ENCODE measurements at regions not wholly inside any gene's neighbourhood (a gene's known extent, or its start where the extent isn't known, plus 50 kb on each side); places are given as distances from the start of the nearest gene placed in this dataset.
"Not testable (repeated sequence)": the region's sequence is repeated elsewhere in the genome, so short reads cannot be mapped to it uniquely, and the experiment has no call there.

DNA sequence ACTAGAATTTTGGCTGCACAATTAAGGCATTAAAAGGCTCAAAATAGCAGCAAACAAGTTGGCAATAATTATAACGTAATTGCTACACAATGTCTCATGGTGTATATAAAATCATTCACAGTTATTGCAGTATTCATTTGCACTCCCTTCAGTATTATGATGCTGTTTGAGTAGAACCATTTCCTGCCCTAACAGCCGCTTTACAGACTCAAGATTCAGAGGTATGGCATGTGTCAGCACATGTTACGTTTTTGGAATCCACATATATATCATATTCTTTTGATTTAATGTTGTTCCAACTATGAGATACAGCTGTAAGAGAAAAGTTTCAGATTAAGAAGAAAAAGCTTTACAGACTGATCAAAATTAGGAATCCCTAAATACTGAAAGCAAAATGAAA lies 56.3 kb upstream of the NCKAP5 start:
- DNase-seq (ENCODE audit: low spot score): no peak

DNA sequence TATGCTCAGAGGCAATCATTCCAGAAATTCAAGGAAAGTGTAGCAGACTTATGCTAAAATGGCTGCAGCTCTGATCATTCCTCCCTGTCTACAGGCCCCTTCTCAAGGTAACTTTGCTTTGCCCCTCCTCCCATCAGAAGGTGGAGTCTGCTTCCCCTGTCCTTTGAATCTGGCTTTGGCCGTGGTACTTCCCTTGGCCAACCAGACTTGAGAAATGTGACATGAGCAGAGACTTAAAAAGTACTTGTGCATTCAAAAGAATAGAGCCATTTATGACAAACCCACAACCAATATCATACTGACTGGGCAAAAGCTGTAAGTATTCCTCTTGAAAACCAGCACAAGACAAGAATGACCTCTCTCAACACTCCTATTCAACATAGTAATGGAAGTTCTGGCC lies 59.5 kb upstream of the NCKAP5 start:
- no peak for DNase-seq (ENCODE audit: low spot score)

- DNase-seq (ENCODE audit: low spot score): no peak
Measured at GRCh38 chr2:133633309-133633708, 65.0 kb upstream of the NCKAP5 start.

GRCh38 chr2:133633881-133634409 lies 65.7 kb upstream of the NCKAP5 start:
- DNase-seq (ENCODE audit: low spot score): no peak

DNA sequence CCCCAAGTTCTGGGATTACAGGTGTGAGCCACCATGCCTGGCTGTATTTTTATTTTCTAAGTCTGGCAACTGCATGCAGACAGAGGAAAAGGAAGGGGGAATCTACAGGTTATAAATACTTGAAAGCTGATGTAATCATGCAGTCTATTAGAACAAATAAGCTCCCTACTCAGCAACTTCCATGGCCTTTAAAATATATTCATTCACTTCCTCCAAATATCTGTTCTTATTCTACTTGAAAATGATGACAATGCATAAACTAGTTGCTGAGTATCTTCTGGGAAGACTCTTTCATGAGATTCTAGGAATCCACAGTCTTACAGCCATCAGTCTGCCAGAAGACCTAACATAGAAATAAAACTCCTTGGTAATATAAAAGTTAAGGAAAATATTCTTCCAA lies 66.9 kb upstream of the NCKAP5 start:
- no peak for DNase-seq (ENCODE audit: low spot score)

GRCh38 chr2:133636287-133636686 lies 68.0 kb upstream of the NCKAP5 start:
- no peak for DNase-seq (ENCODE audit: low spot score)

- no peak for DNase-seq (ENCODE audit: low spot score)
Measured at GRCh38 chr2:133640103-133640502, 71.8 kb upstream of the NCKAP5 start.

- no peak for DNase-seq (ENCODE audit: low spot score)
Measured at GRCh38 chr2:133641497-133641896, 73.2 kb upstream of the NCKAP5 start.

DNA sequence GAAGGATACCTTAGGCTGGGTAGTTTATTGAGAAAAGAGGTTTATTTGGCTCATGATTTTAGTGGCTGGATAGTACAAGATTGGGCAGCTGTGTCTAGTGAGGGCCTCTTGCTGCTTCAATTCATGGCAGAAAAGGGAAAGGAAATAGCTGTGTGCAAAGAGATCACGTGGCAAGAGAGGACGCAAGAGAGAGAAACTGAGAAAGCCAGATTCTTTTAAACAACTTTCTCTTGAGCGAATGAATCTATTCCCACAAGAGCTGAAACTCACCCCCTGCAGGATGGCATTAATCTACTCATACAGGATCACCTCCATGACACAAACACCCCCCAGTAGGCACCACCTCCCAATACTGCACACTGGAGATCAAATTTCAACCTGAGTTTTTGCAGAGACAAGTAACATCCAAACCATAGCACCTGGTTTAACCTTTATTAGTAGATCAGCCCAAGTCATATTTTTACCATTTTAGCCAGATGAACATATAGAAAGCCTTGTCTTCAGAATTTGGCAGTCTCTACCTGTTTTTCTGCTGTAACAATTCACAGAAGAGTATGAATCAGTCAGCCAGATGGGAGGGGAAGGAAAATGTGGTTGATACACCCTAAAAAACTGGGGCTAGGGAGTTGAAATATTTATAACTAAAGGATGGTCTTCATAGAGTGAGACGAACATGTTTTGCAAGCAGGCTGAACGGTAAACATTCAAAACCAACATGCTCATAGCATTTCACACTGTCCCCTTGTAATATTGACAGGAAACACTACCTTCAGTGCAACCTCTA lies 73.9 kb upstream of the NCKAP5 start:
- DNase-seq (ENCODE audit: low spot score): no peak

DNA sequence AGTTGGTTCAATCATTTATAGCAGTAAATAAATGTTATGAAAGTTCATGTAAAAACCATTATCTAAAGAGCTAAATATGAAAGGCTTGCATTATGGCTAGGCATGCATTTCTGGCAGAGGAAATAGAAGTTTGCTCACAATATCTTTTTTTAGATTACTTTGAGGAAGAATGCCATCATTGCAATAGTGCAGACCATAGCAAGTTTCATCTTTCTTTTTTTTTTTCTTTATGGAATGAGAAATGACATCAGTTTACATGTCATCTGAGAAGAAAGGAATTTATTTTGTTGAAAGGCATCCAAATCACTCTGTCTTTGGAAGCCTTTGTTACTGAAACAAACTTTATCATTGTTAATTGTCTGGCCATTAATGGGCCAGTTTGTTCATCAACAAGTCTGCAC lies 74.5 kb upstream of the NCKAP5 start:
- DNase-seq (ENCODE audit: low spot score): no peak

DNA sequence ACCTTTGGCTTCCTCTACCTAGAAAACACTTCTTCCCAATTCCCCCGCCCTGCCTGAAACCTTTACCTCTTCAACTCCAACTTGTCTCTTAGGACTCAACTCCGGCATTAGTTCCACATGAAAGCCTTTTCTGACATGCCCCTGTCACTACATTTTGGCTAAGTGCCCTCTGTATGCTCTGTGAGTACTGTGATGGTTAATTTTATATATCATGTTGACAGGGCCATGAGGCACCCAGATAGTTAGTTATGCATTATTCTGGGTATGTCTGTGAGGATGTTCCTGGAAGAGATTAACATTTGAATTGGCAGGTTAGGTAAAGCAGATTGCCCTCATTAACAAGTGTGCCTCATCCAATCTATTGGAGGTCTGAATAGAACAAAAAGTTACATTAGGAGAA lies 75.6 kb upstream of the NCKAP5 start:
- no peak for DNase-seq (ENCODE audit: low spot score)

DNA sequence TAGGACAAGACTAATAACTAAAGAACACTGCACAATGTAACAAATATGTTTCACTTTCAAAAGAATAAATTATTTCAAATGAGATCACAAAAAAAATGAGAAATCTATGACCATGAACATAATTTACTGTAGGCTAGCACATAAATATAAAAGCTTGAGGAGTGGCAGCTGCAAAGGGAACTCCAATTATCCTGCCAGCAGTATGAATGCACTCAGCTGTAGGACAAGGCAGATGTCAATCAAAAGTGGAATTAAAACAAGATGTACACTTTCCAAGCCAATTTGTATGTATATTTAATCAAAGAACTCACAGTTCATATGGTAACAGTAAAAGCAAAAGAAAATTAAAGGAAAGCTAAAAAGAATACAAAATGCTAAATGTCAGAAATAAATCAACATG lies 76.6 kb upstream of the NCKAP5 start:
- no peak for DNase-seq (ENCODE audit: low spot score)

GRCh38 chr2:133647386-133647785 lies 79.1 kb upstream of the NCKAP5 start:
- DNase-seq (ENCODE audit: low spot score): not testable (repeated sequence)

DNA sequence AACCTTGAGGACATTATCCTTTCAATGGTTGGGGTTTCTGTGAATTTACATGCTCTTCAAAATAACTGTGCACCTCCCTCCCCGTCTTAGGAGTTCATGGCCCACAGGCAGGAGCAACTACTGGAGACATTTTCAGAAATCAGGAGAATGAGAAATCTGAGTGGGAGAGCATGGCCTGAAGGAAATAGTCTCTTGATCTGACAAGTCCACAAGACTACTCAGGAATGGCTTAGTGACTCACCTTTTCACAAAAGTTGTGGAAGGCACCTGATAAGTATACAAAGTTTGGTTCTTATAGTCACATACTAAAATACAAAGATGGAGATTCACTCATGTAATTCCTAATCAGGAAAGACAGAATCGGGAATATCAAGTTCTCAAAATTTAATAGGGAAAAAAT lies 83.6 kb upstream of the NCKAP5 start:
- DNase-seq (ENCODE audit: low spot score): no peak

DNA sequence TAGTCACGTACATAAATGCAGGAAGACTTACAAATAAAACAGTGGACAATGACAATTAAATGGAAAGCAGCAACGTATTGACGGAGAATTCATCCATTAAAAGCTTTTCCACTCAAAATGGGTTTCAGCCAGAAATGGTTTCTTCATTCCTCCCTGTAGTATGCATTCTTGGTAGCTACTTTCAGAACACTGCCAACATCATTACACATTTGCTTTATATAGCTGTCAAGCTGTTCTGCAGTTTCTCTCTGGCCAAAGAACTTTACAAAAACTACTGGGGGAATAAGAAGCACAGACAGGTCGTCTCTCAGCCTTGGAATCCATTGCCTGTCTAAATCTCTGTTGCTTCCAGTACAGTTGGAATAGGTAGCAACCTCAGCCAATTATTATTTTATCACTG lies 84.1 kb upstream of the NCKAP5 start:
- DNase-seq (ENCODE audit: low spot score): no peak

DNA sequence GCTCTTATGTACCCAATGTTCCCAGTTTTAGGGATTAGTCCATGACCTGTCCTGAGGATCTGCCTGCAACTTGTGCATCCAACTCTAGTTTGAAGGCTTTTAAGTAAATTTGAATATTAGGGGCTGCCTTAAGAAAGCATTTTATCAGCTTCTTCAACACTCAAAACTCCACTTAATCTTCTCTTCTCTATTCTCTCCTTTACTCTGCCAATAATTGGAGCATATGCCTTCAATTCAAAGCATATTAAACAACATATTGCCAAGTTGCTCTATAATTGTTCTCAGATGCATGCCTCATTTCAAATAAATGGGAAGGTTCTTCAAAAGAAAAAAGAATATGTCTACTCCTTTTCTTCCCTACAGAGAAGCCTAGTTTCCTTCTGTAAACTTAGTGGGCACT lies 84.8 kb upstream of the NCKAP5 start:
- DNase-seq (ENCODE audit: low spot score): no peak

- no peak for DNase-seq (ENCODE audit: low spot score)
Measured at GRCh38 chr2:133654949-133655348, 86.7 kb upstream of the NCKAP5 start.

DNA sequence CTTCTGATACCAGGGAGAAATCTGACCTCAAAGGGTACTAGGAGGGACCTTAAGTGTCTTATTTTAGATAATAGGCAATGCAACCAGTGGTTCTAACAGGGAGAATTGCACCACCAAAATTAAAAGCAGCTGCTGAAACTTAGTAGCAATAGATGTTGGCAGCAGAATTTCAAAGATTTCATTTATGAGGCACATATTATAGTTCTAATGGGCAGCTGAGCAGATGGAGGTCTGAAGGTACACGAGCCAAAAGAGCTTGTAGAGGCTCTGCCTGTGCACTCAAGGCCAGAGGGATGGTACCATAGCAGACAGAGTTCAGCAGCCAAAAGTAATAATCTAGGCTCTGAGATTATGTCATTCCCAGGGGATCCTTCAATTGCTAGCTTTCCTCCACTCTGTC lies 87.3 kb upstream of the NCKAP5 start:
- DNase-seq (ENCODE audit: low spot score): no peak

- no peak for DNase-seq (ENCODE audit: low spot score)
Measured at GRCh38 chr2:133657591-133657990, 89.3 kb upstream of the NCKAP5 start.

DNA sequence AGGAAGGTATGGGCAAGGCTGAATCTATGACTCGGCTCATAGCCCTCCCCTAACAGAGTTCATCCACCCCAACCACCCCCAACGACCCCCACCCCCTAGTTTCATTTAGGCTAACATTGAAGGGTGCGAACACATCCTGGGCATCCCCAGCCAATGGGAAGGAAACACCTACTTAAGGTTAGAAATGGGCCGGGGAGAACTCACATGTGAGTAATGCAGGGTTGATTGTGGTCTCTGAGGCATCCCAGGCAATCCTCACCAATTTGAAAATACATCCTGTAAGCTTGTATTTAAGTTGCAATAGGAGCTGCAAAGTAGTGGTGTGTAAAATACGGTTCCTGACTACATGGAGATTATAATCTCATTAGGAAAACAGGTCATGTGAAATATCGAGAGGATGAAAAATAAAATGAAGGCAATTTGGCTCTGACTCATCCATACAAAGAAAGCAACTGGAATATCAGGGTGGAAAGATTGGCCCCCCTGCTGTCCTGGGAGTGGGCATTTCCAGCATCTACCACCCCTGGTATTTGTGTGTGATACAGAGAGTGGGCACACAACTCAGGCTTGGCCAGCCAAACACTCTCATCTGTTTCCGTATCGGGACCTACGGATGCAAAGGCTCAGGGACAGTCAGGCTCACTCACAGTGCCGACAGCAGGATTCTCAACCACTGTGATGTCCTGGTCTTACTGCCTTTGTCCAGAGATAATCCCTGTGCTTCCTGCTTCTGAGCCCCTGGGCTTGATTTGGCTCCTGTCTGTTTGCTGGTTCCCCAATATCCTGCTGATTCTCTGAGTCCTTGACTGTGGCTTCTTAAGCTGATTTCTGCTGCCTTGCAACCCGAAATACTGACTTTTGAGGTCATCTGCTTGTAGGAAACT lies 90.0 kb upstream of the NCKAP5 start:
- no peak for DNase-seq (ENCODE audit: low spot score)

- DNase-seq (ENCODE audit: low spot score): no peak
Measured at GRCh38 chr2:133660510-133660909, 92.2 kb upstream of the NCKAP5 start.

DNA sequence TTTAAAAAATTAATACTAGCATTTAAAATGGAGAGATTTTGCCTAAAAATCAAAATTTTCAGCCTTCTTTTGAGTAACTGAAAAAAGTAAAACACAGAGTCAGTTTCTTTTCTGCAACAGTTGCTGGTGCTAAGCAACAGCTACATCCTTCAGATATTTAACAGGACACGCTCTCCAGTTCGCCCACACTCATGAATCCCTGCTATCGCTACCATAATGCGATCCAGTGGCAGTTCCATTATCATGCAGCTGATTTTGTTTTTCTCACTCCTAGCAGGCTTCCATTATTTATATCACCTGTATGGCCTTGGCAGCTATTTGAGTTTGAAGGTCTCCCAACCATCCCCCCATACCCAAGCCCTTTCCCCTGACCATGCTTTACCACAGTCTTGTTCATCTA lies 93.1 kb upstream of the NCKAP5 start:
- DNase-seq (ENCODE audit: low spot score): no peak

Measured in mesenteric fat pad (tissue), 1 donor.